ENCODE measurements at regions not wholly inside any gene's neighbourhood (a gene's known extent, or its start where the extent isn't known, plus 50 kb on each side); places are given as distances from the start of the nearest gene placed in this dataset.

GRCh38 chr3:181418233-181418632 lies 293.5 kb upstream of the SOX2 start:
- no peak for DNase-seq

- no peak for DNase-seq
Measured at GRCh38 chr3:181417748-181418147, 294.0 kb upstream of the SOX2 start.

- DNase-seq = no peak
Measured at GRCh38 chr3:181410870-181411269, 300.9 kb upstream of the SOX2 start.

GRCh38 chr3:181403876-181404660 lies 307.7 kb upstream of the SOX2 start:
- DNase-seq = no peak

GRCh38 chr3:181402347-181402746 lies 309.4 kb upstream of the SOX2 start:
- no peak for DNase-seq

- no peak for DNase-seq
Measured at GRCh38 chr3:181384970-181385369, 326.8 kb upstream of the SOX2 start.

- DNase-seq = no peak
Measured at GRCh38 chr3:181383760-181384159, 328.0 kb upstream of the SOX2 start.

GRCh38 chr3:181383201-181383600 lies 328.5 kb upstream of the SOX2 start:
- no peak for DNase-seq

GRCh38 chr3:181382656-181383055 lies 329.1 kb upstream of the SOX2 start:
- no peak for DNase-seq

GRCh38 chr3:181379278-181379677 lies 332.4 kb upstream of the SOX2 start:
- no peak for DNase-seq

GRCh38 chr3:181369637-181370036 lies 342.1 kb upstream of the SOX2 start:
- no peak for DNase-seq

GRCh38 chr3:181363231-181363630 lies 348.5 kb upstream of the SOX2 start:
- no peak for DNase-seq

GRCh38 chr3:181362378-181362777 lies 349.3 kb upstream of the SOX2 start:
- no peak for DNase-seq

- DNase-seq = no peak
Measured at GRCh38 chr3:181358562-181358961, 353.2 kb upstream of the SOX2 start.

GRCh38 chr3:181358060-181358459 lies 353.7 kb upstream of the SOX2 start:
- DNase-seq = no peak

GRCh38 chr3:181354140-181354539 lies 357.6 kb upstream of the SOX2 start:
- DNase-seq = no peak

- no peak for DNase-seq
Measured at GRCh38 chr3:181344331-181344730, 354.8 kb upstream of the DNAJC19 start.

GRCh38 chr3:181336597-181336996 lies 347.1 kb upstream of the DNAJC19 start:
- DNase-seq = no peak

- no peak for DNase-seq
Measured at GRCh38 chr3:181333394-181333793, 343.9 kb upstream of the DNAJC19 start.

- DNase-seq = no peak
Measured at GRCh38 chr3:181330821-181331563, 341.5 kb upstream of the DNAJC19 start.

- no peak for DNase-seq
Measured at GRCh38 chr3:181330257-181330656, 340.7 kb upstream of the DNAJC19 start.

- DNase-seq = no peak
Measured at GRCh38 chr3:181329024-181329423, 339.5 kb upstream of the DNAJC19 start.

- DNase-seq = no peak
Measured at GRCh38 chr3:181328346-181328745, 338.8 kb upstream of the DNAJC19 start.

- DNase-seq = no peak
Measured at GRCh38 chr3:181327349-181327748, 337.8 kb upstream of the DNAJC19 start.
